Activated naive CD4-positive, alpha-beta T cell (primary cell): ENCODE measurements at regions not wholly inside any gene's neighbourhood (a gene's known extent, or its start where the extent isn't known, plus 50 kb on each side); places are given as distances from the start of the nearest gene placed in this dataset.
"Not testable (repeated sequence)": the region's sequence is repeated elsewhere in the genome, so short reads cannot be mapped to it uniquely, and the experiment has no call there.

ENCODE experiments used
- DNase-seq, 4 experiments: peaks; one replicate each; lab custom pipeline; 2025; lab: John Stamatoyannopoulos, UW

- DNase-seq, result no peak
Measured at GRCh38 chr4:77445823-77446222, 159.8 kb upstream of the CXCL13 start.

- no peak for DNase-seq
Measured at GRCh38 chr4:77446601-77447000, 159.0 kb upstream of the CXCL13 start.

- no peak for DNase-seq
Measured at GRCh38 chr4:77449171-77449570, 156.4 kb upstream of the CXCL13 start.

GRCh38 chr4:77450006-77450405 lies 155.6 kb upstream of the CXCL13 start:
- DNase-seq, result no peak

GRCh38 chr4:77451530-77451929 lies 154.1 kb upstream of the CXCL13 start:
- no peak for DNase-seq

- not testable (repeated sequence) for DNase-seq
Measured at GRCh38 chr4:77452117-77452516, 153.5 kb upstream of the CXCL13 start.

- no peak for DNase-seq
Measured at GRCh38 chr4:77453911-77454310, 151.7 kb upstream of the CXCL13 start.

GRCh38 chr4:77454858-77455257 lies 150.8 kb upstream of the CXCL13 start:
- DNase-seq, result no peak

GRCh38 chr4:77464100-77464499 lies 141.5 kb upstream of the CXCL13 start:
- not testable (repeated sequence) for DNase-seq

- no peak for DNase-seq
Measured at GRCh38 chr4:77465271-77465670, 140.3 kb upstream of the CXCL13 start.

- DNase-seq, result no peak
Measured at GRCh38 chr4:77466430-77466829, 139.2 kb upstream of the CXCL13 start.

- DNase-seq, result no peak
Measured at GRCh38 chr4:77471821-77472495, 133.7 kb upstream of the CXCL13 start.

GRCh38 chr4:77473509-77473908 lies 132.1 kb upstream of the CXCL13 start:
- no peak for DNase-seq

- no peak for DNase-seq
Measured at GRCh38 chr4:77481856-77482255, 123.8 kb upstream of the CXCL13 start.

- no peak for DNase-seq
Measured at GRCh38 chr4:77488882-77489281, 116.7 kb upstream of the CXCL13 start.

- no peak for DNase-seq
Measured at GRCh38 chr4:77493120-77493752, 112.4 kb upstream of the CXCL13 start.

GRCh38 chr4:77493829-77494551 lies 111.6 kb upstream of the CXCL13 start:
- no peak for DNase-seq

GRCh38 chr4:77496457-77496856 lies 109.2 kb upstream of the CXCL13 start:
- DNase-seq, result no peak

- DNase-seq, result no peak
Measured at GRCh38 chr4:77500801-77501200, 104.8 kb upstream of the CXCL13 start.

GRCh38 chr4:77501240-77501639 lies 104.4 kb upstream of the CXCL13 start:
- no peak for DNase-seq

GRCh38 chr4:77501851-77502250 lies 103.8 kb upstream of the CXCL13 start:
- no peak for DNase-seq

- DNase-seq, result no peak
Measured at GRCh38 chr4:77504407-77504806, 101.2 kb upstream of the CXCL13 start.

- no peak for DNase-seq
Measured at GRCh38 chr4:77505275-77505957, 100.2 kb upstream of the CXCL13 start.
